Stimulated activated CD8-positive, alpha-beta memory T cell treated with anti-CD3 and anti-CD28 coated beads, Interleukin-7, amount 100 ng/mL, for 4 hours (primary cell): ENCODE measurements at regions not wholly inside any gene's neighbourhood (a gene's known extent, or its start where the extent isn't known, plus 50 kb on each side); places are given as distances from the start of the nearest gene placed in this dataset.
"Not testable (repeated sequence)": the region's sequence is repeated elsewhere in the genome, so short reads cannot be mapped to it uniquely, and the experiment has no call there.

ENCODE experiments used
- DNase-seq, 2 donors: peaks; one replicate each; pipeline ENCODE4 v3.0.0-alpha.2; 2020; ENCODE audit warnings: low read depth in 2 of 2

GRCh38 chr1:201726700-201727099 lies 102.3 kb upstream of the IPO9 start:
- DNase-seq, result no peak

- DNase-seq, result no peak
Observed at GRCh38 chr1:201728731-201729130, 100.2 kb upstream of the IPO9 start.

DNA sequence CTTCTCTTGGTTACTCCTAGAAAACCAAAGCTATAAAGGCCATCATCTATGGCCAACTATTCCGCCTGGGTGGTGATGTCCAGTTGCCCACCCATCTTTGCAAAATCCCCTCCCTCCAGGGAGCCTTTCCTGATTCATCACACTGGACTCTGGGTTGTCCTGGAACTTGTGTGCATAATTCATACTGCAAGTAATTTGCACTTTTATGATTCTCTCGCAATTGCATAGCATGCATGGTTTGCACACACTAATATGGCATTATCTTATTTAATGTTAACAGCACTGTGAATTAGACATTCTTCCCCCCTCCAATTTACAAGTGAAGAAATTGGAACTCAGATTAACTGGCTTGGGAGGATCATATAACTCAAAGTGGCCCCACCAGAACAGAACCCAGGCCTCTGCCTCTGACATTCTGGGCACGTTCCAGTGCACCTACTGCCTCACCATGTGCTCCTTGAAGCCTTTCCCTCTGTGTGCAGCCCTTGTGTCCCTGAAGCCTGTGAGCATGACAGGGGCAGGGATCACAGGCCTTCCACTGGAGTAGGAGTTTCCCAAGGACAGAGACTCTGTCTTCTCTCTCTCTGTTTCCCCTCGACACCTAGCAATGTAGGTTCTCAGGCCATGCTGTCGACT lies 98.9 kb upstream of the IPO9 start:
- DNase-seq, result no peak

- no peak for DNase-seq
Observed at GRCh38 chr1:201730611-201731010, 98.3 kb upstream of the IPO9 start.

GRCh38 chr1:201731142-201731541 lies 97.8 kb upstream of the IPO9 start:
- DNase-seq, result no peak

- no peak for DNase-seq
Observed at GRCh38 chr1:201731592-201731991, 97.4 kb upstream of the IPO9 start.

DNA sequence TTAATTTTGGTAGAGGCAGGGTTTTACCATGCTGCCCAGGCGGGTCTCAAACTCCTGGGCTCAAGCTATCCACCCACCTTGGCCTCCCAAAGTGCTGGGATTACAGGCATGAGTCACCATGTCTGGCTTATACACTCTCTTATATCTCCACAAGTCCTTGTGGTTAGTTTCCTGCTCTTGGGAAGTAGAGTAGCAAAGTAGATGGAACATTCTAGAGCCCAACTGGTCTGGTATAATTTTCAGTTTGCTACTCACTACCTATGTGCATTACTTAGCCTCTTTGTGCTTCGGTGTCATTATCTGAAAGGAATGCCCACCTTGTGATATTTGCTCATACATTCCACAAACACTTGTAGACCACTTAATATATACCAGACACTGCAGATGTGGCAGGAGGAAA lies 96.6 kb upstream of the IPO9 start:
- no peak for DNase-seq

GRCh38 chr1:201734221-201734620 lies 94.7 kb upstream of the IPO9 start:
- DNase-seq, result not testable (repeated sequence)

- DNase-seq, result no peak
Observed at GRCh38 chr1:201734786-201735185, 94.2 kb upstream of the IPO9 start.

GRCh38 chr1:201736707-201737320 lies 92.1 kb upstream of the IPO9 start:
- no peak for DNase-seq

DNA sequence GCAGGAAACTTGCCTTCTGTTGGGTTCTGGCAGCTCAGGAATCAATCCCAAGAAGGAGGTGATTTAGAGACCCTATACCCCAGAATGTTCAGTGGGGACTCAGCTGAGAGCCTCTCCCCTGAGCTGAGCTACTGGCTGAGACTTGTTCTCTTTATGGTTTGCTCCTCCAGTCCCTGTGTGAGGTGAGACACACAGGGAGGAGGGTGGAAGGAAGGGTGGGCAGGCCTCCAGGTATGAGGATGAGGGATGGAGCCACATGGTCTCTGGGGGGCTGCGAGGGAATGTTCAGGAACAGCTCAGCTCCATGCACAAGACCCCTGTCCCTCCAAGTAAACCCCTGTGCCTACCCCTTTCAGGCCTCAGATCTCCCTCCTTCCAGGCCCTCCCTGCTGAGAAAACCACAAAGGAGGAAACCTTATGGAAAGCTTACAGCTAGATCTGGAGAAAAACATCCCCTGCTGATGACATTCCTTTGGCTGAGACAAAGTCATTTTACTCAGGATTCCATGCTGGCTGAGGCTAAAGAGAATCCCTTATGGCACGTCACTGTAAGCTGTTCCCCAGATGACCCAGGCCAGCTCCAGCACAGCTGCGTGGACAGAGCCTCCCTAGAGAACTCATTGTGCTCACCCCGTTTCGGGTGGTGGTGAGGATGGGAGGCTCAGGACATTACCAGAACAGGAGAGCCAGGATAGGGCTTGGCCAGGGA lies 91.5 kb upstream of the IPO9 start:
- no peak for DNase-seq

GRCh38 chr1:201739080-201739479 lies 89.9 kb upstream of the IPO9 start:
- DNase-seq, result no peak

- DNase-seq, result peak; percentile 23 to 32
Observed at GRCh38 chr1:201739492-201740085, 89.4 kb upstream of the IPO9 start.

DNA sequence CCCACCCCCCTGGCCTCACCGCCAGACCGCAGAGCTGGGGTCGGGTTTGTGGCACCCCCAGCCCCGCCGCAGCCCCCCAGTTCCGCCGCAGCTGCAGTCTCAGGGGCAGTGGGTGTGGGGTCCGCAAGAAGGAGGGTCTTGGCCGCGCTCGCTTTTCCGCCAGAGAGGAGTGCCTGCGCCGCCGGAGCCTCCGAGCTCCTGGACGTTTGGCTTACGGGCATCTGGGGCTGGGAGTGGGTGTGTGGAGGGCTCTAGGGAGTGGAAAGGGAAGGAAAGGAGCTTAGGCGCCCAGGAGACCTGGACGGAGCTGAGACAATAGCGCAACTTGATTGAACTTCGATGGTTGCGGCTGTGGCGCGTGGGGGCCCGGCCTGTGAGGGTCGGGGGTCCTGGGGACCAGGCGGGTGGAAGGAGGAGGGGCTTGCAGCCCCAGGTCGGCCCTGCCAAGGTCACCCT lies 88.8 kb upstream of the IPO9 start:
- DNase-seq, result no peak

GRCh38 chr1:201740670-201741111 lies 88.3 kb upstream of the IPO9 start:
- DNase-seq, result no peak

- no peak for DNase-seq
Observed at GRCh38 chr1:201741763-201742342, 87.1 kb upstream of the IPO9 start.

GRCh38 chr1:201742476-201742875 lies 86.5 kb upstream of the IPO9 start:
- no peak for DNase-seq

GRCh38 chr1:201742955-201743805 lies 85.8 kb upstream of the IPO9 start:
- no peak for DNase-seq

- DNase-seq, result no peak
Observed at GRCh38 chr1:201745023-201745422, 83.9 kb upstream of the IPO9 start.

GRCh38 chr1:201746156-201746555 lies 82.8 kb upstream of the IPO9 start:
- DNase-seq, result no peak

DNA sequence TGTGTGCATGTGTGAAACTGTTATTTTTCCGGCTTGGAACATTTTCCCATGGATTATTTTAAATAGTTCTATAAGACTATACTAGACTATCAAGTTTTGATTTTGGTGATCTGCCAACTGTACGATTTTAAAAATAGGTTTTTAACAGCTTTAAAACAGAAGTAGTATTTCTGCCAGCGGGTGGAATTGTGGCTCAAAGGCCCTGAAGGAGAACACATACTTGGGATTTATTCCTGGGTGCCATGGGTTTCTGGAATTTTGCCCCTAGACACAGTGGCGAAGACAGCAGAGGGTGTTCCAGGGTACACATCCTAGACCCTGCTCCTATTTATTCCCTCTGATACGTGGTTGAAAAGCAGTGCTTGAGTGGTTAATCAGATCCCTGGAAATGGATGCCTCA lies 81.7 kb upstream of the IPO9 start:
- no peak for DNase-seq
